Ovary (tissue), 7 donors: ENCODE measurements at regions not wholly inside any gene's neighbourhood (a gene's known extent, or its start where the extent isn't known, plus 50 kb on each side); places are given as distances from the start of the nearest gene placed in this dataset.

Experiments
- DNase-seq, 5 donors: peaks; one replicate each; pipeline ENCODE4 v3.0.0-alpha.2; 2019 to 2020
- H3K27ac ChIP-seq, 2 donors: fragments of 200-600 bp; one replicate each; pipeline versions ENCODE4 v1.5.1 to v1.8.0; 2019 to 2022
- H3K27me3 ChIP-seq: fragments of 200-600 bp; one replicate; pipeline ENCODE4 v1.8.0; 2022
- H3K36me3 ChIP-seq: fragments of 200-600 bp; sonication (generic); one replicate; pipeline ENCODE4 v1.5.1; 2019
- H3K4me1 ChIP-seq: one replicate; pipeline ENCODE4 v1.8.1; 2013; ENCODE audit warnings: mild to moderate bottlenecking, moderate library complexity; ENCODE audit not compliant: insufficient read depth
- H3K4me3 ChIP-seq: fragments of 200-600 bp; sonication (generic); one replicate; pipeline ENCODE4 v1.5.1; 2017
- H3K9me3 ChIP-seq, 2 donors: fragments of 200-600 bp in 1 of 2; sonication (generic) in 1 of 2; one replicate each; pipeline versions ENCODE4 v1.5.1 to v1.8.1; 2013 to 2019; ENCODE audit warnings: mild to moderate bottlenecking in 1 of 2, moderate library complexity in 1 of 2
- EP300 ChIP-seq: sonication (generic); formaldehyde crosslinking; IDR thresholded peaks from one replicate; pipeline ENCODE4 v1.6.1; 2017; ENCODE audit warnings: antibody characterized with exemption
- POLR2A ChIP-seq: fragments of 450-650 bp; IDR thresholded peaks from one replicate; pipeline ENCODE4 v1.6.1; 2017; ENCODE audit warnings: antibody characterized with exemption, mild to moderate bottlenecking, moderate library complexity
- WGBS, 3 donors: extraction: QIAGEN DNeasy Blood & Tissue Kit in 1 of 3; methylation state at CpG; one replicate each; pipeline versions ENCODE4 v1.1.5 to v1.1.7; 2013 to 2017; 5-methylcytosine and 5-hydroxymethylcytosine counted together
- intact Hi-C, 4 donors: fragments of 100-400 bp; cut with DNase I; formaldehyde crosslinking; loops; one replicate each; pipeline versions ENCODE4 v1.11.0 to v1.15.1; 2022 to 2023
- TF ChIP-seq, protein P1 (sequence below), 3 donors: fragments of 450-650 bp in 2 of 3; fragments of 200-600 bp in 1 of 3; IDR thresholded peaks; one replicate each; pipeline versions ENCODE4 v1.5.1 to v1.8.0; 2016 to 2022; ENCODE audit warnings: antibody characterized with exemption in 3 of 3, mild to moderate bottlenecking in 1 of 3
- donor health status: DM: no; HTN: no; CAD: no; lungs with moderate emphysema.
- donor health status: DM: no; HTN: no; CAD: no.
- donor health status: Bipolar disorder and iron deficiency.
- donor health status: DM: no; HTN: no; CAD: no.
- donor health status: DM: yes; HTN: yes; CAD: no.

- Histone ChIP-seq H3K4me3 (no peak overlapping the region), H3K4me1 (no peaks in the 10 kb centered on the region), H3K27me3 (no peaks in the 10 kb centered on the region), H3K36me3 (no peaks in the 10 kb centered on the region), H3K9me3 (peaks cover 0 to 6% of the 10 kb centered on the region in 2 donors), H3K27ac (no peak overlapping the region)
- no peak for DNase-seq
- TF ChIP-seq, protein P1, sequence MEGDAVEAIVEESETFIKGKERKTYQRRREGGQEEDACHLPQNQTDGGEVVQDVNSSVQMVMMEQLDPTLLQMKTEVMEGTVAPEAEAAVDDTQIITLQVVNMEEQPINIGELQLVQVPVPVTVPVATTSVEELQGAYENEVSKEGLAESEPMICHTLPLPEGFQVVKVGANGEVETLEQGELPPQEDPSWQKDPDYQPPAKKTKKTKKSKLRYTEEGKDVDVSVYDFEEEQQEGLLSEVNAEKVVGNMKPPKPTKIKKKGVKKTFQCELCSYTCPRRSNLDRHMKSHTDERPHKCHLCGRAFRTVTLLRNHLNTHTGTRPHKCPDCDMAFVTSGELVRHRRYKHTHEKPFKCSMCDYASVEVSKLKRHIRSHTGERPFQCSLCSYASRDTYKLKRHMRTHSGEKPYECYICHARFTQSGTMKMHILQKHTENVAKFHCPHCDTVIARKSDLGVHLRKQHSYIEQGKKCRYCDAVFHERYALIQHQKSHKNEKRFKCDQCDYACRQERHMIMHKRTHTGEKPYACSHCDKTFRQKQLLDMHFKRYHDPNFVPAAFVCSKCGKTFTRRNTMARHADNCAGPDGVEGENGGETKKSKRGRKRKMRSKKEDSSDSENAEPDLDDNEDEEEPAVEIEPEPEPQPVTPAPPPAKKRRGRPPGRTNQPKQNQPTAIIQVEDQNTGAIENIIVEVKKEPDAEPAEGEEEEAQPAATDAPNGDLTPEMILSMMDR (IDR thresholded peaks at IDR 0.05) = no peak
- TF ChIP-seq EP300 = no peak
- TF ChIP-seq POLR2A = no peak
- 95 to 100% (median 97%) methylated on average over 1 of the region's 1 CpG for WGBS, 3 donors
- intact Hi-C loops = no loop called here
Measured at GRCh38 chr6:90434094-90434493, 137.5 kb upstream of the BACH2 start.

GRCh38 chr6:90432937-90433336, 136.3 kb upstream of the BACH2 start:
- peaks cover 0 to 6% of the 10 kb centered on the region in 2 donors for H3K9me3 ChIP-seq

DNA sequence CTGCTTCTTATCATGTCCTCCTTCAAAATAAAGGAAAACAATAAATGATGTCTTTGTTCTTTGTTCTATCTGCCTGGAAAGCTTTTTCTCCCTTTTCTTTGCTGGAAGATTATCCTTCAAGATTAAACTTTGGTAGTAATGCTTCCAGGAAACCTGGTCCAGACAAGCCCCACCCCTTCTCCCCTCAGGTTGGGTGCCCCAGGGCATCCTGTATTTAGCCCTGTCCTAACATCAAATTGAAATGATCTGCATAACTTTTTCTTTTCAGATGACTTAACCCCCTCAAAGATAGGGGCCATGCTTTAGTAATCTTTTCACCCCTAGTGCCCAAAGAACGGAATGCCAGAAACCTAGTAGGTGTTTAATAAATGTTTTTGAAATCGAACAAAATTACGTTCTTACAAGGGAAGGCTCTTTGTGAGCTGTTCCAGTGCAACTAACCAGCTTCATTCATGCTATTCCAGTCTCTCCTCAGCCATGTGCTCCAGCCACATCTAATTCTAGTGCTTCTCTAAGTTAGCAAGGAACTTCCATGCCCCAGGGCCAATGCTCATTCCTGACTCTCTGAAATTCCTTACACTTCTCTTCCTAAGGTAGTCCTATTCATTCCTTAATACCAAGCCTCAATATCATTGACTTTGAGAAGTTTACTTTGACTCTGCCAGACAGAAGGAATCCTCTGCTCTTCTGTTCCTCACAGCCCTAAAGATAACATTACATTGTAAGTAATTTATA, 135.6 kb upstream of the BACH2 start:
- WGBS, 3 donors = 90 to 95% (median 90%) methylated on average over 3 of the region's 3 CpGs
- no peak overlapping the region for H3K4me3 ChIP-seq
- intact Hi-C loops = no loop called here

More at GRCh38 chr6:90432937-90433336, 136.3 kb upstream of the BACH2 start:
- H3K4me1 ChIP-seq = no peaks in the 10 kb centered on the region
- no peak overlapping the region for H3K27ac ChIP-seq
- H3K4me3 ChIP-seq = no peak overlapping the region
- no peaks in the 10 kb centered on the region for H3K36me3 ChIP-seq
- no peaks in the 10 kb centered on the region for H3K27me3 ChIP-seq
- intact Hi-C loops = no loop called here
- TF ChIP-seq POLR2A = no peak
- TF ChIP-seq EP300 = no peak
- TF ChIP-seq, protein P1 (IDR thresholded peaks at IDR 0.05) = no peak
- DNase-seq = no peak

GRCh38 chr6:90431576-90431975, 134.9 kb upstream of the BACH2 start:
- H3K4me3 ChIP-seq = no peak overlapping the region
- H3K27me3 ChIP-seq = no peaks in the 10 kb centered on the region
- intact Hi-C loops = no loop called here
- no peaks in the 10 kb centered on the region for H3K4me1 ChIP-seq
- no peaks in the 10 kb centered on the region for H3K36me3 ChIP-seq
- no peak overlapping the region for H3K27ac ChIP-seq
- TF ChIP-seq, protein P1 (IDR thresholded peaks at IDR 0.05) = no peak
- no peak for TF ChIP-seq POLR2A
- no peak for TF ChIP-seq EP300
- peaks cover 0 to 6% of the 10 kb centered on the region in 2 donors for H3K9me3 ChIP-seq
- no peak for DNase-seq

More for the DNA sequence above, 135.6 kb upstream of the BACH2 start:
- Histone ChIP-seq H3K36me3 (no peaks in the 10 kb centered on the region), H3K27me3 (no peaks in the 10 kb centered on the region), H3K9me3 (peaks cover 0 to 6% of the 10 kb centered on the region in 2 donors), H3K4me1 (no peaks in the 10 kb centered on the region), H3K27ac (no peak overlapping the region)
- no peak for DNase-seq
- TF ChIP-seq POLR2A (no peak), EP300 (no peak)
- TF ChIP-seq, protein P1 (IDR thresholded peaks at IDR 0.05) = no peak
